H1 (cell line): ENCODE measurements at regions not wholly inside any gene's neighbourhood (a gene's known extent, or its start where the extent isn't known, plus 50 kb on each side); places are given as distances from the start of the nearest gene placed in this dataset.

Experiments used
- CTCF ChIA-PET: fragments of 300-600 bp; sonication (Branson Sonifier 250); formaldehyde crosslinking; loops from one replicate; lab custom pipeline; 2021; ENCODE audit not compliant: partially characterized antibody; lab: Charles Lee
- POLR2A ChIA-PET: fragments of 300-600 bp; sonication (Branson Sonifier 250); formaldehyde crosslinking; loops from one replicate; lab custom pipeline; 2021; ENCODE audit warnings: inconsistent platforms; ENCODE audit not compliant: partially characterized antibody; lab: Charles Lee
- DNase-seq, 2 experiments: peaks; one replicate each; pipeline versions ENCODE4 v3.0.0 to v3.0.0-alpha.2; 2010 to 2022; ENCODE audit warnings: low spot score in 2 of 2, low read depth in 1 of 2, mixed read lengths in 1 of 2
- FAIRE-seq: peaks from 2 replicates; lab custom pipeline; 2011; peaks lifted over from hg19 to GRCh38; lab: Jason Lieb, UNC
- H2AFZ ChIP-seq: 2 replicates; pipeline ENCODE4 v1.8.1; 2012; ENCODE audit warnings: low read length, inconsistent platforms
- H2AK5ac ChIP-seq: 2 replicates; pipeline ENCODE4 v1.6.1; 2013; ENCODE audit warnings: low read depth, low read length
- H2BK120ac ChIP-seq: replicated peaks from 2 replicates; pipeline ENCODE3; 2013; ENCODE audit warnings: low read depth, low read length, inconsistent platforms
- H2BK12ac ChIP-seq: 2 replicates; pipeline ENCODE4 v1.6.1; 2013; ENCODE audit warnings: low read depth, low read length
- H2BK15ac ChIP-seq: 2 replicates; pipeline ENCODE4 v1.6.1; 2013; ENCODE audit warnings: low read length
- H2BK20ac ChIP-seq: 2 replicates; pipeline ENCODE4 v1.6.1; 2013; ENCODE audit warnings: low read length
- H2BK5ac ChIP-seq: 2 replicates; pipeline ENCODE4 v1.6.1; 2013; ENCODE audit warnings: low read depth, low read length
- H3K14ac ChIP-seq: 2 replicates; pipeline ENCODE4 v1.6.1; 2013; ENCODE audit warnings: inconsistent platforms; ENCODE audit not compliant: insufficient read length
- H3K18ac ChIP-seq: 2 replicates; pipeline ENCODE4 v1.6.1; 2013; ENCODE audit warnings: low read length; ENCODE audit errors: extremely low read depth
- H3K23ac ChIP-seq: 2 replicates; pipeline ENCODE4 v1.6.1; 2013; ENCODE audit warnings: inconsistent platforms; ENCODE audit not compliant: insufficient read length
- H3K23me2 ChIP-seq: 2 replicates; pipeline ENCODE4 v1.6.1; 2013; ENCODE audit warnings: low read depth, low read length
- H3K27ac ChIP-seq: 2 replicates; pipeline ENCODE4 v1.6.1; 2011; ENCODE audit warnings: low read depth, low read length, inconsistent platforms
- H3K27me3 ChIP-seq, 4 experiments: replicated peaks in 1 of 4; 1 replicate in 1 of 4; 2 replicates in 3 of 4; pipeline versions ENCODE4 v1.6.1 to v1.8.1; 2011 to 2013; ENCODE audit warnings: low read length in 3 of 4, mild to moderate bottlenecking in 3 of 4, inconsistent platforms in 2 of 4, mixed read lengths in 2 of 4, moderate library complexity in 1 of 4; ENCODE audit not compliant: control insufficient read depth in 3 of 4, insufficient read depth in 3 of 4; ENCODE audit errors: extremely low read depth in 1 of 4
- H3K36me3 ChIP-seq, 4 experiments: 2 replicates each; pipeline versions ENCODE4 v1.6.1 to v1.8.1; 2011 to 2013; ENCODE audit warnings: mild to moderate bottlenecking in 4 of 4, low read length in 3 of 4, moderate library complexity in 2 of 4, control low read depth in 1 of 4, inconsistent platforms in 1 of 4; ENCODE audit not compliant: insufficient read depth in 4 of 4, control insufficient read depth in 2 of 4
- H3K4ac ChIP-seq: replicated peaks from 2 replicates; pipeline ENCODE3; 2013; ENCODE audit warnings: low read length, low read depth, mixed read lengths, inconsistent platforms; ENCODE audit not compliant: insufficient read length
- H3K4me1 ChIP-seq, 4 experiments: replicated peaks in 1 of 4; 1 replicate in 1 of 4; 2 replicates in 3 of 4; pipeline versions ENCODE4 v1.6.1 to v1.8.1; 2011 to 2013; ENCODE audit warnings: low read length in 3 of 4, inconsistent platforms in 2 of 4, mixed read lengths in 1 of 4; ENCODE audit not compliant: insufficient read depth in 4 of 4, control insufficient read depth in 3 of 4
- H3K4me2 ChIP-seq, 2 experiments: 2 replicates each; pipeline versions ENCODE4 v1.6.1 to v1.8.1; 2011 to 2013; ENCODE audit warnings: low read depth in 2 of 2, low read length in 2 of 2, control low read depth in 1 of 2, inconsistent platforms in 1 of 2, mild to moderate bottlenecking in 1 of 2; ENCODE audit not compliant: insufficient read depth in 1 of 2
- H3K4me3 ChIP-seq, 4 experiments: fragments of 200-600, 300-600 bp in 1 of 4; sonication (generic), shearing (Covaris generic), sonication (Bioruptor Twin) in 1 of 4; 2 replicates each; pipeline versions ENCODE4 v1.5.1 to v1.8.1; 2011 to 2016; ENCODE audit warnings: low read length in 4 of 4, low read depth in 3 of 4, control low read depth in 2 of 4, inconsistent platforms in 2 of 4, mild to moderate bottlenecking in 2 of 4, mixed read lengths in 1 of 4, moderate library complexity in 1 of 4; ENCODE audit not compliant: insufficient read depth in 2 of 4; ENCODE audit errors: extremely low read depth in 1 of 4
- H3K56ac ChIP-seq: replicated peaks from 2 replicates; pipeline ENCODE3; 2013; ENCODE audit warnings: low read depth, mild to moderate bottlenecking, mixed read lengths, low read length, inconsistent platforms; ENCODE audit not compliant: insufficient read length
- H3K79me1 ChIP-seq: 2 replicates; pipeline ENCODE4 v1.6.1; 2013; ENCODE audit warnings: low read depth, low read length, control low read depth
- H3K79me2 ChIP-seq, 2 experiments: 2 replicates each; pipeline versions ENCODE4 v1.6.1 to v1.8.1; 2012 to 2013; ENCODE audit warnings: low read length in 2 of 2, mild to moderate bottlenecking in 2 of 2, inconsistent platforms in 1 of 2; ENCODE audit not compliant: insufficient read depth in 2 of 2, control insufficient read depth in 1 of 2
- H3K9ac ChIP-seq, 4 experiments: replicated peaks in 1 of 4; 1 replicate in 1 of 4; 2 replicates in 3 of 4; pipeline versions ENCODE4 v1.6.1 to v1.8.1; 2011 to 2013; ENCODE audit warnings: low read depth in 3 of 4, low read length in 3 of 4, control low read depth in 2 of 4, mild to moderate bottlenecking in 2 of 4, moderate library complexity in 2 of 4, inconsistent platforms in 1 of 4; ENCODE audit errors: extremely low read depth in 1 of 4
- H3K9me3 ChIP-seq, 2 experiments: 2 replicates each; pipeline versions ENCODE4 v1.6.1 to v1.8.1; 2012 to 2013; ENCODE audit warnings: mild to moderate bottlenecking in 2 of 2, moderate library complexity in 2 of 2, control low read depth in 1 of 2, inconsistent platforms in 1 of 2, low read depth in 1 of 2, low read length in 1 of 2, mixed read lengths in 1 of 2; ENCODE audit not compliant: insufficient read depth in 2 of 2
- H4K20me1 ChIP-seq, 2 experiments: replicated peaks in 1 of 2; 2 replicates each; pipeline versions ENCODE3 to v1.8.1; 2011 to 2013; ENCODE audit warnings: inconsistent platforms in 2 of 2, low read length in 2 of 2, mild to moderate bottlenecking in 1 of 2; ENCODE audit not compliant: insufficient read depth in 2 of 2, control insufficient read depth in 1 of 2
- H4K5ac ChIP-seq: 2 replicates; pipeline ENCODE4 v1.6.1; 2013; ENCODE audit warnings: low read length, low read depth, mixed read lengths, inconsistent platforms; ENCODE audit not compliant: insufficient read length
- H4K8ac ChIP-seq: 2 replicates; pipeline ENCODE4 v1.8.0; 2013; ENCODE audit warnings: mild to moderate bottlenecking, moderate library complexity, low read length, inconsistent platforms; ENCODE audit not compliant: insufficient read depth; ENCODE audit errors: extremely low read depth
- H4K91ac ChIP-seq: replicated peaks from 2 replicates; pipeline ENCODE3; 2013; ENCODE audit warnings: low read length, mixed read lengths, inconsistent platforms; ENCODE audit not compliant: insufficient read length
- RBBP5 ChIP-seq: IDR thresholded peaks from 2 replicates; pipeline ENCODE4 v1.7.1; 2012; ENCODE audit warnings: low read depth, mild to moderate bottlenecking, inconsistent platforms, low read length, moderate library complexity, borderline replicate concordance
- SIN3A ChIP-seq, 2 experiments: IDR thresholded peaks in 1 of 2; conservative IDR thresholded peaks in 1 of 2; 2 replicates each; pipeline ENCODE4 v1.6.1; 2011 to 2012; ENCODE audit warnings: low read length in 2 of 2, improper control_type of control experiment in 1 of 2, low read depth in 1 of 2, mild to moderate bottlenecking in 1 of 2
- SIX5 ChIP-seq: IDR thresholded peaks from 2 replicates; pipeline ENCODE4 v1.6.1; 2011; ENCODE audit warnings: mild to moderate bottlenecking, low read depth, low read length
- SRF ChIP-seq: IDR thresholded peaks from 2 replicates; pipeline ENCODE4 v1.6.1; 2011; ENCODE audit warnings: mild to moderate bottlenecking, low read depth, low read length, moderate library complexity

GRCh38 chr2:53103679-53104078 lies 663.9 kb upstream of the CHAC2 start:
- FAIRE-seq (no peak), DNase-seq (no peak)
- no peaks in the 10 kb centered on the region for H3K36me3 ChIP-seq
- H3K56ac ChIP-seq: no peak overlapping the region
- H3K4ac ChIP-seq: no peak overlapping the region
- ChIA-PET POLR2A (interaction anchor here (1.0 to 2.1 kb wide), 2 partner anchors 9 to 15 kb away, joined by 5 to 7 read pairs; no protein-coding TSS in a partner anchor), CTCF (interaction anchor here (1.5 kb wide), 1 partner anchor 164 kb away, joined by 4 read pairs; no protein-coding TSS in a partner anchor)
- peak overlapping the region; percentile 54 for H2BK120ac ChIP-seq
- TF ChIP-seq SIN3A (conservative IDR thresholded peaks at IDR 0.05 in 1 of 2, IDR thresholded peaks at IDR 0.05 in 1 of 2; ENCODE audit: low read depth in 1 of 2, low read length in 2 of 2): no peak
- TF ChIP-seq RBBP5: no peak
- TF ChIP-seq SIX5: no peak
- no peak for TF ChIP-seq SRF
- no peaks in the 10 kb centered on the region for H3K23me2 ChIP-seq
- no peak overlapping the region for H4K91ac ChIP-seq
- no peaks in the 10 kb centered on the region for H3K79me1 ChIP-seq
- H3K27me3 ChIP-seq: no peaks in the 10 kb centered on the region
- H2BK20ac ChIP-seq: no peak overlapping the region
- H4K20me1 ChIP-seq: no peaks in the 10 kb centered on the region
- H4K8ac ChIP-seq: no peak overlapping the region
- H3K4me3 ChIP-seq: no peak overlapping the region
- H3K4me1 ChIP-seq: peaks cover 0 to 3% (median 0%) of the 10 kb centered on the region in 4 experiments; a peak in 2 of 7 replicates
- no peak overlapping the region for H3K14ac ChIP-seq
- no peak overlapping the region for H2AK5ac ChIP-seq
- no peak overlapping the region; the same call in 1 of the 2 replicates for H2BK15ac ChIP-seq
- 0 out of 2 replicates have a peak overlapping the region, but pooled peaks have one; percentile 27 for H2AFZ ChIP-seq
- H3K23ac ChIP-seq: no peak overlapping the region
- H3K4me2 ChIP-seq: no peak overlapping the region; a peak in 1 of 4 replicates
- no peak overlapping the region for H3K27ac ChIP-seq
- H4K5ac ChIP-seq: no peak overlapping the region
- H2BK12ac ChIP-seq: 0 out of 2 replicates have a peak overlapping the region, but pooled peaks have one; percentile 39
- no peaks in the 10 kb centered on the region for H3K9me3 ChIP-seq
- H3K18ac ChIP-seq: no peak overlapping the region
- H2BK5ac ChIP-seq: no peak overlapping the region
- no peak overlapping the region for H3K9ac ChIP-seq
- H3K79me2 ChIP-seq: no peaks in the 10 kb centered on the region
